ENCODE measurements at regions not wholly inside any gene's neighbourhood (a gene's known extent, or its start where the extent isn't known, plus 50 kb on each side); places are given as distances from the start of the nearest gene placed in this dataset.

DNA sequence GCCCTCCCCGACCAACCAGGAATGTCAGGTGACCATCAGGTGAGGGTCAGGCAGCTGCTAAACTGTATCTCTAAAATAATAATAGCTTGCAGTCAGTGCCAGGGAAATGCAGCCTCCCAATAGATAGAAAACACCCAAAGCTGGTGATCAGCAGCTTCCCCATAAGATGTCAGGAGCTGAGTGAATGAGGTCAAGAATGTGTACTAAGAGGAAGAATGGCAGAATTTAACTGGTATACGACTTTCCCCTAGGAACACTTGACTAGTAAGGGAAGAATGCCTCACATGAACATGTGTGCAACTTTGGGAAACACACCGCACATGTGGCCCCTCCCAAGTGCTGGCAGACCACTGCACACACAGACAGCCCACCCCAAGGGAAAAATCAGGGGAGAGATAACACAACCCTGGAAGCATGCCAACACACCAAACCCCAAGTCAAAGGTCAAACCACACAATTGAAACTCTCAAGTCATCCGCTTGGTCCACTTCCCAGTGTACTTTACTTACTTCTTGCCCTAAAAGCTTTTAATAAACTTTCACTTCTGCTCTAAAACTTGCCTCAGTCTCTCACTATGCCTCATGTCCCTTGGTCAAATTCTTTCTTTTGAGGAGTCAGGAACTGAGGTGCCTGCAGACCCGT lies 806.5 kb downstream of the OTOL1 start:
- DNase-seq (ENCODE audit: low read depth, low spot score), result no peak

GRCh38 chr3:162317046-162317445 lies 820.4 kb downstream of the OTOL1 start:
- no peak for DNase-seq (ENCODE audit: low read depth, low spot score)

DNA sequence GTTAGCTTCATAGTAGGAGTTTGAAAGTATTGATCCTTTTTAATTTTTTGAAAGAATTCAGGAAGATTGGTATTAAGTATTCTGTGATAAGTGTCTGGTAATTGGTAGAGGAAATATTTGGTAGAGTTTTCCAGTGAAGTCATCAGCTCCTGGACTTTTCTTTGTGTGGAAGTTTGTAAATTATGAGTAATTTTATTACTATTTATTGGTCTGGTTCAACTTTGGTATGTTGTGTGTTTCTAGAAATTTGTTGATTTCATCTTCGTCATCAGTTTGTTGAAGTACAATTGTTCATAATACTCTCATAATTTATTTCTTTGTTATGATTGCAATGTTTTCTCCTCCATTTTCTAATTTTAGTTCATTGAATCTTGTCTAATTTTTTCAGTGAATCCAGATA lies 832.0 kb downstream of the OTOL1 start:
- DNase-seq (ENCODE audit: low read depth, low spot score), result no peak

GRCh38 chr3:162329514-162329913 lies 832.9 kb downstream of the OTOL1 start:
- no peak for DNase-seq (ENCODE audit: low read depth, low spot score)

- DNase-seq (ENCODE audit: low read depth, low spot score), result no peak
Observed at GRCh38 chr3:162332344-162332743, 835.7 kb downstream of the OTOL1 start.

DNA sequence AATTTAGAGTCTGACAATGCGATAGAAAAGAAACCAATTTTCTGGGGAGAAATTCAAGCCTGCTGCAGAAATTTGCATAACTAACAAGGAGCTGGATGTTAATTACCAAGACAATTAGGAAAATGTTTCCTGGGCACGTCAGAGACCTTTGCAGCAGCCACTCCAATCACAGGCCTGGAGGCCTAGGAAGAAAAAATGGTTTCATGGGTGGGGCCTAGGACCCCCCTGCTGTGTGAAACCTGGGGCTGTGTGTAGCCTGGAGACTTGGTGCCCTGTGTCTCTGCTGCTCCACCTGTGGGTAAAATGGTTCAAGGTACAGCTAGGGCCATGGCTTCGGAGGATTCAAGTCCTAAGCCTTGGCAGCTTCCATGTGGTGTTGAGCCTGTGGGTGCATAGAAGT lies 837.9 kb downstream of the OTOL1 start:
- DNase-seq (ENCODE audit: low read depth, low spot score), result no peak

- peak; percentile 44 for DNase-seq (ENCODE audit: low read depth, low spot score)
Observed at GRCh38 chr3:162337630-162338029, 841.0 kb downstream of the OTOL1 start.

GRCh38 chr3:162338514-162338913 lies 841.9 kb downstream of the OTOL1 start:
- DNase-seq (ENCODE audit: low read depth, low spot score), result no peak

DNA sequence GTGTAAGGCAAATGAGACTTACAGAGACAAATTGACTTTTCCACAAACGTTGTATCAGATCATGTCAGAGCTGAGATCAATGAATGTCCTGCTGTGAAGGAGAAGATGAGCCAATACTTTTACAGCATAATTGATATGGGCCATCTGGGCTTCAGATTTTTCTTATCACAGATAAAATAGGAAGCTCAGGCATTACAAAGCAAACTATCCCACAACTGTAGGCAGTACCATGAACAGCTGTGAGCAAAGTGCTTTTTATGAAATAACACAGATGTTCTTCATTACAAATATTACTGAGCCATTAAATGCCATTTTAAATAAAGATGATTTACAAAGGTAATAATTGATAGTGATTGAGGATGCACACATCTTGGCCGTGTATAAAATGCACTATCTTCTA lies 852.3 kb downstream of the OTOL1 start:
- no peak for DNase-seq (ENCODE audit: low read depth, low spot score)

DNA sequence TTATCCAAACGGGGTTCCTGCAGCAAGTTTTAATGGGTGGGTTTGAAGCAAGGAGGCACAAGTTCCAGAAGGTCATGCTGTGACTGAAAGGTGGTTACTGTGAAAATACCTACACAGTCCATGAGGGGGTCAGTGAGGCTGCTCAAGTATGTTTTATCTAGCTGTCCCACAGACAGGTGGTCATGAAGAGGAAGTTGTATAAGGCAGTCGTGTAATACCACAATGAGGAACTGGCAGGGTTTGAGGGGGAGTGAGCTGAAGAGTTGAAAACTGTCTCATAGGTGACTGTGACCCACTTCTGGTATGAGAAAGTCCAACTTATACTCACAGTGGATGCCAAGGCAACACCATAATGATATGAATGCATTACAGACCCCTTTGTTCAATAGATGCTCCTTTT lies 856.8 kb downstream of the OTOL1 start:
- DNase-seq (ENCODE audit: low read depth, low spot score), result no peak

- DNase-seq (ENCODE audit: low read depth, low spot score), result no peak
Observed at GRCh38 chr3:162354356-162354755, 857.7 kb downstream of the OTOL1 start.

- DNase-seq (ENCODE audit: low read depth, low spot score), result no peak
Observed at GRCh38 chr3:162365066-162365719, 868.6 kb downstream of the OTOL1 start.

- DNase-seq (ENCODE audit: low read depth, low spot score), result no peak
Observed at GRCh38 chr3:162366166-162366766, 869.7 kb downstream of the OTOL1 start.

DNA sequence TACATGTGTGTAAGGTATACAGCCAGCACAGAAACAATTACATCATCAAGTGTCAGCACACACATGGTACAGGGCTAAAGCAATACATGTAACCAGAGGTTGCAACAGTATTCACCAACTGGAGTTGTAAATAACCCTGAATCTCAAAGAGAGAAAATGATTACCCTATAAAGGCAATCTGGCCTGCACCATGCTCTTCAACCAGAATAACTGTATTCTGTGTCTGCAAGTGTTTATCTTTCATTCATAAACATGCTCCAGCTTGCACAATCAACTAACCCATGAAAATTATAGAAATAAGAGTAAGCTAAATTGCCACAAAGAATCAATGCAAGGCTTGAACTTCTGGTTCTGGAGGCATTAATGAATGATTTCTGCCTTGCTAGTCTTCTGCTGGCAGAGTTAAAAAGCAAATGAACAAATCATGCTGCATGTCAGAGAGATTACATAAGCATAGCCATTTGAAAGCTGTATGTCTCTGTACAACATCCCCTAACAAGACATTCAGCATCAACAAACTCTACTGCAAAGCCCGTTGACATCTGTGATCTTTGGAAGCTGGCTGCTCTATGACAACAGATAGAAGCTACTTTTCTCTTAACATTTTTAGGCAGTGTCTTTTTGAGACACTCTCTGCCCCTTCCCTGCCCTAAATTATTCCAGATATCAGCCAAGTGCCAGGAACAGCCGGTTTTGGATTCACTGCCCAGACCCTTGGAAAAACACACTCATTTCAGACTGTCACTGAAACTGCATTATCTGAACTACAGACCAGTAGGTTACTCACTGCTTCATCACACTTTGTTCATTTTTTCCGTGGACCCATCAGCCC lies 871.0 kb downstream of the OTOL1 start:
- DNase-seq (ENCODE audit: low read depth, low spot score), result no peak

GRCh38 chr3:162368417-162368816 lies 871.8 kb downstream of the OTOL1 start:
- DNase-seq (ENCODE audit: low read depth, low spot score), result no peak

- no peak for DNase-seq (ENCODE audit: low read depth, low spot score)
Observed at GRCh38 chr3:162369306-162369705, 872.7 kb downstream of the OTOL1 start.

- no peak for DNase-seq (ENCODE audit: low read depth, low spot score)
Observed at GRCh38 chr3:162370141-162370540, 873.5 kb downstream of the OTOL1 start.

GRCh38 chr3:162376761-162377160 lies 880.2 kb downstream of the OTOL1 start:
- no peak for DNase-seq (ENCODE audit: low read depth, low spot score)

GRCh38 chr3:162377608-162378007 lies 881.0 kb downstream of the OTOL1 start:
- DNase-seq (ENCODE audit: low read depth, low spot score), result no peak

GRCh38 chr3:162385387-162385786 lies 888.8 kb downstream of the OTOL1 start:
- DNase-seq (ENCODE audit: low read depth, low spot score), result no peak

GRCh38 chr3:162390891-162391290 lies 894.3 kb downstream of the OTOL1 start:
- DNase-seq (ENCODE audit: low read depth, low spot score), result no peak

GRCh38 chr3:162391301-162391700 lies 894.7 kb downstream of the OTOL1 start:
- peak; percentile 17 for DNase-seq (ENCODE audit: low read depth, low spot score)

All from smooth muscle cell of the brain vasculature (primary cell).